ENCODE measurements at regions not wholly inside any gene's neighbourhood (a gene's known extent, or its start where the extent isn't known, plus 50 kb on each side); places are given as distances from the start of the nearest gene placed in this dataset.

GRCh38 chr18:11289248-11289647, 139.9 kb upstream of the PIEZO2 start:
- Mint-ChIP-seq H3K27me3 (no peaks in the 10 kb centered on the region), H3K4me1 (ENCODE audit: low read depth) (no peaks in the 10 kb centered on the region), H3K4me3 (no peak overlapping the region), H3K36me3 (ENCODE audit: low read depth) (no peaks in the 10 kb centered on the region), H3K9me3 (no peaks in the 10 kb centered on the region), H3K27ac (no peak overlapping the region)
- intact Hi-C loops (cut with micrococcal nuclease), result no loop called here

- intact Hi-C loops (cut with micrococcal nuclease), result no loop called here
- no peak overlapping the region for H3K4me3 Mint-ChIP-seq
- no peaks in the 10 kb centered on the region for H3K27me3 Mint-ChIP-seq
- H3K27ac Mint-ChIP-seq, result no peak overlapping the region
- H3K4me1 Mint-ChIP-seq (ENCODE audit: low read depth), result no peaks in the 10 kb centered on the region
- no peaks in the 10 kb centered on the region for H3K36me3 Mint-ChIP-seq (ENCODE audit: low read depth)
- no peaks in the 10 kb centered on the region for H3K9me3 Mint-ChIP-seq
Measured at GRCh38 chr18:11288401-11288800, 139.0 kb upstream of the PIEZO2 start.

GRCh38 chr18:11286431-11286830, 137.1 kb upstream of the PIEZO2 start:
- Mint-ChIP-seq H3K4me1 (ENCODE audit: low read depth) (no peaks in the 10 kb centered on the region), H3K9me3 (no peaks in the 10 kb centered on the region), H3K27me3 (no peaks in the 10 kb centered on the region), H3K36me3 (ENCODE audit: low read depth) (no peaks in the 10 kb centered on the region), H3K27ac (no peak overlapping the region), H3K4me3 (no peak overlapping the region)
- intact Hi-C loops (cut with micrococcal nuclease), result no loop called here

GRCh38 chr18:11284811-11285210, 135.4 kb upstream of the PIEZO2 start:
- H3K4me1 Mint-ChIP-seq (ENCODE audit: low read depth), result no peaks in the 10 kb centered on the region
- H3K36me3 Mint-ChIP-seq (ENCODE audit: low read depth), result no peaks in the 10 kb centered on the region
- peaks cover 5% of the 10 kb centered on the region for H3K9me3 Mint-ChIP-seq
- no peaks in the 10 kb centered on the region for H3K27me3 Mint-ChIP-seq
- intact Hi-C loops (cut with micrococcal nuclease), result no loop called here
- no peak overlapping the region for H3K4me3 Mint-ChIP-seq
- no peak overlapping the region for H3K27ac Mint-ChIP-seq

- H3K4me3 Mint-ChIP-seq, result no peak overlapping the region
- no peaks in the 10 kb centered on the region for H3K27me3 Mint-ChIP-seq
- H3K4me1 Mint-ChIP-seq (ENCODE audit: low read depth), result no peaks in the 10 kb centered on the region
- H3K9me3 Mint-ChIP-seq, result peaks cover 10% of the 10 kb centered on the region
- no peaks in the 10 kb centered on the region for H3K36me3 Mint-ChIP-seq (ENCODE audit: low read depth)
- intact Hi-C loops (cut with micrococcal nuclease), result no loop called here
- no peak overlapping the region for H3K27ac Mint-ChIP-seq
Measured at GRCh38 chr18:11284349-11284748, 135.0 kb upstream of the PIEZO2 start.

- H3K4me1 Mint-ChIP-seq (ENCODE audit: low read depth), result no peaks in the 10 kb centered on the region
- peaks cover 16% of the 10 kb centered on the region for H3K9me3 Mint-ChIP-seq
- intact Hi-C loops (cut with micrococcal nuclease), result no loop called here
- no peaks in the 10 kb centered on the region for H3K36me3 Mint-ChIP-seq (ENCODE audit: low read depth)
- no peaks in the 10 kb centered on the region for H3K27me3 Mint-ChIP-seq
- H3K27ac Mint-ChIP-seq, result no peak overlapping the region
- H3K4me3 Mint-ChIP-seq, result no peak overlapping the region
Measured at GRCh38 chr18:11283479-11284161, 134.3 kb upstream of the PIEZO2 start.

- intact Hi-C loops (cut with micrococcal nuclease), result no loop called here
- H3K27ac Mint-ChIP-seq, result no peak overlapping the region
- peaks cover 19% of the 10 kb centered on the region for H3K9me3 Mint-ChIP-seq
- H3K4me1 Mint-ChIP-seq (ENCODE audit: low read depth), result no peaks in the 10 kb centered on the region
- H3K4me3 Mint-ChIP-seq, result no peak overlapping the region
- no peaks in the 10 kb centered on the region for H3K36me3 Mint-ChIP-seq (ENCODE audit: low read depth)
- H3K27me3 Mint-ChIP-seq, result no peaks in the 10 kb centered on the region
Measured at GRCh38 chr18:11279461-11279860, 130.1 kb upstream of the PIEZO2 start.

GRCh38 chr18:11276678-11277077, 127.3 kb upstream of the PIEZO2 start:
- H3K4me1 Mint-ChIP-seq (ENCODE audit: low read depth), result no peaks in the 10 kb centered on the region
- H3K36me3 Mint-ChIP-seq (ENCODE audit: low read depth), result no peaks in the 10 kb centered on the region
- H3K27me3 Mint-ChIP-seq, result no peaks in the 10 kb centered on the region
- no peak overlapping the region for H3K27ac Mint-ChIP-seq
- intact Hi-C loops (cut with micrococcal nuclease), result no loop called here
- peaks cover 19% of the 10 kb centered on the region for H3K9me3 Mint-ChIP-seq
- H3K4me3 Mint-ChIP-seq, result no peak overlapping the region

GRCh38 chr18:11274144-11274794, 124.9 kb upstream of the PIEZO2 start:
- H3K36me3 Mint-ChIP-seq (ENCODE audit: low read depth), result no peaks in the 10 kb centered on the region
- no peak overlapping the region for H3K27ac Mint-ChIP-seq
- H3K4me1 Mint-ChIP-seq (ENCODE audit: low read depth), result no peaks in the 10 kb centered on the region
- H3K27me3 Mint-ChIP-seq, result no peaks in the 10 kb centered on the region
- intact Hi-C loops (cut with micrococcal nuclease), result no loop called here
- H3K4me3 Mint-ChIP-seq, result no peak overlapping the region
- H3K9me3 Mint-ChIP-seq, result peaks cover 8% of the 10 kb centered on the region

- Mint-ChIP-seq H3K4me1 (ENCODE audit: low read depth) (no peaks in the 10 kb centered on the region), H3K9me3 (no peaks in the 10 kb centered on the region), H3K36me3 (ENCODE audit: low read depth) (no peaks in the 10 kb centered on the region), H3K27ac (no peak overlapping the region), H3K4me3 (no peak overlapping the region), H3K27me3 (no peaks in the 10 kb centered on the region)
- intact Hi-C loops (cut with micrococcal nuclease), result no loop called here
Measured at GRCh38 chr18:11272516-11272915, 123.1 kb upstream of the PIEZO2 start.

GRCh38 chr18:11271954-11272353, 122.6 kb upstream of the PIEZO2 start:
- H3K4me1 Mint-ChIP-seq (ENCODE audit: low read depth), result no peaks in the 10 kb centered on the region
- no peaks in the 10 kb centered on the region for H3K36me3 Mint-ChIP-seq (ENCODE audit: low read depth)
- no peak overlapping the region for H3K4me3 Mint-ChIP-seq
- no peaks in the 10 kb centered on the region for H3K27me3 Mint-ChIP-seq
- peaks cover 2% of the 10 kb centered on the region for H3K9me3 Mint-ChIP-seq
- no peak overlapping the region for H3K27ac Mint-ChIP-seq
- intact Hi-C loops (cut with micrococcal nuclease), result no loop called here

GRCh38 chr18:11269257-11269656, 119.9 kb upstream of the PIEZO2 start:
- H3K4me3 Mint-ChIP-seq, result no peak overlapping the region
- H3K27ac Mint-ChIP-seq, result no peak overlapping the region

GRCh38 chr18:11268741-11269233, 119.4 kb upstream of the PIEZO2 start:
- Mint-ChIP-seq H3K27ac (no peak overlapping the region), H3K9me3 (peaks cover 15% of the 10 kb centered on the region), H3K4me3 (no peak overlapping the region), H3K27me3 (peaks cover 3% of the 10 kb centered on the region), H3K36me3 (ENCODE audit: low read depth) (no peaks in the 10 kb centered on the region), H3K4me1 (ENCODE audit: low read depth) (no peaks in the 10 kb centered on the region)
- intact Hi-C loops (cut with micrococcal nuclease), result no loop called here

More at GRCh38 chr18:11269257-11269656, 119.9 kb upstream of the PIEZO2 start:
- Mint-ChIP-seq H3K36me3 (ENCODE audit: low read depth) (no peaks in the 10 kb centered on the region), H3K4me1 (ENCODE audit: low read depth) (no peaks in the 10 kb centered on the region), H3K27me3 (peaks cover 3% of the 10 kb centered on the region), H3K9me3 (peaks cover 10% of the 10 kb centered on the region)
- intact Hi-C loops (cut with micrococcal nuclease), result no loop called here

- Mint-ChIP-seq H3K27me3 (peaks cover 3% of the 10 kb centered on the region), H3K4me3 (no peak overlapping the region)
Measured at GRCh38 chr18:11268153-11268552, 118.8 kb upstream of the PIEZO2 start.

More at GRCh38 chr18:11268153-11268552, 118.8 kb upstream of the PIEZO2 start:
- Mint-ChIP-seq H3K9me3 (peaks cover 20% of the 10 kb centered on the region), H3K27ac (no peak overlapping the region), H3K4me1 (ENCODE audit: low read depth) (no peaks in the 10 kb centered on the region), H3K36me3 (ENCODE audit: low read depth) (no peaks in the 10 kb centered on the region)
- intact Hi-C loops (cut with micrococcal nuclease), result no loop called here

All from dendritic cell treated with granulocyte-macrophage colony-stimulating factor and Interleukin-4, amounts not matched to agents 40 ng/mL and 50 ng/mL, for 4 days (primary cell).